Colonic mucosa (tissue), 4 donors: ENCODE measurements at regions not wholly inside any gene's neighbourhood (a gene's known extent, or its start where the extent isn't known, plus 50 kb on each side); places are given as distances from the start of the nearest gene placed in this dataset.
A peak's percentile ranks its signal among the peaks of the same experiment; 100 is the strongest.
"Not testable (repeated sequence)": the region's sequence is repeated elsewhere in the genome, so short reads cannot be mapped to it uniquely, and the experiment has no call there.

Experiments
- DNase-seq: peaks from one replicate; pipeline ENCODE4 v3.0.0-alpha.2; 2020
- H3K27ac ChIP-seq: fragments of 200-600 bp; one replicate; pipeline ENCODE4 v1.8.0; 2021
- H3K27me3 ChIP-seq: fragments of 200-600 bp; one replicate; pipeline ENCODE4 v1.8.0; 2021
- H3K36me3 ChIP-seq: fragments of 200-600 bp; one replicate; pipeline ENCODE4 v1.8.0; 2021
- H3K4me1 ChIP-seq: fragments of 200-600 bp; one replicate; pipeline ENCODE4 v1.8.0; 2021; ENCODE audit warnings: mild to moderate bottlenecking
- H3K4me3 ChIP-seq: fragments of 200-600 bp; one replicate; pipeline ENCODE4 v1.8.0; 2021
- H3K9ac ChIP-seq, 2 donors: one replicate each; pipeline ENCODE4 v1.7.0; 2013; ENCODE audit warnings: control low read depth in 2 of 2, low read depth in 2 of 2, low read length in 2 of 2
- H3K9me3 ChIP-seq: fragments of 200-600 bp; one replicate; pipeline ENCODE4 v1.8.0; 2021
- CTCF ChIP-seq: fragments of 200-600 bp; IDR thresholded peaks from one replicate; pipeline ENCODE4 v1.8.0; 2022; ENCODE audit warnings: antibody characterized with exemption, mild to moderate bottlenecking
- intact Hi-C: fragments of 100-400 bp; cut with DNase I; formaldehyde crosslinking; loops from one replicate; pipeline ENCODE4 v1.14.1; 2022
- donor health status: healthy.
- donor health status: DM: no; HTN: no; CAD: no.
- donor health status: DM: no; HTN: no; CAD: no.

DNA sequence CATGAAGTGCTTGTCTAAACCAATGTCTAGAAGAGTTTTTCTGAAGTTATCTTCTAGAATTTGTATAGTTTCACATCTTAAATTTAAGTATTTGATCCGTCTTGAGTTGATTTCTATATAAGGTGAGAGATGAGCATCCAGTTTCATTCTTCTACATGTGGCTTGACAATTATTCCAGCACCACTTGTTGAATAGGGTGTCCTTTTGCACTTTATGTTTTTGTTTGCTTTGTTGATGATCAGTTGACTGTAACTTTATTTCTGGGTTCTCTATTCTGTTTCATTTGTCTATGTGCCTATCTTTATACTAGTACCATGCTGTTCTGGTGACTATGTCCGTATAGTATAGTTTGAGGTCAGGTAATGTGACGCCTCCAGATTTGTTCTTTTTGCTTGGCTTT lies 426.6 kb upstream of the CHRM2 start:
- Histone ChIP-seq H3K9ac (no peak overlapping the region), H3K4me1 (no peaks in the 10 kb centered on the region), H3K4me3 (no peak overlapping the region), H3K27me3 (no peaks in the 10 kb centered on the region), H3K9me3 (no peaks in the 10 kb centered on the region), H3K36me3 (no peaks in the 10 kb centered on the region), H3K27ac (no peak overlapping the region)
- no peak for TF ChIP-seq CTCF
- DNase-seq = no peak
- intact Hi-C loops = no loop called here

GRCh38 chr7:136431736-136432135 lies 436.7 kb upstream of the CHRM2 start:
- not testable (repeated sequence) for H3K36me3 ChIP-seq, H3K4me1 ChIP-seq, DNase-seq

DNA sequence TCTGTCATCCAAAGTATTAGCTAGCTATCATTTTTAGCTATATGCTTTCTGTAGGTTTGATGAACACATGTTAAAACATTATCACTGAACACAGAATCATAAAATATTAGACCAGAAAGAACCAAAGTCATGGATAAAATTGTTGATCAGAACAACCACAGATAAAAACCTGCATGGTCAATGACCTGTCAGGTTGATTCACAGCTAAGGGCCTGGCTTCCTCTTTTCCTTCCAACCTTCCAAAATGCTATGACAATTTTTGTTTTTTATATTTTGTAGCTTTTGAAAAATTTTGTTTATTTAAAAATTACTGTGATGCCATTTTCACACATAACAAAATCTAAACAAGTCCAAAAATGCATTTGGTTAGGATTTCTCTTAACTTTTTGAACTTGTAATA lies 444.4 kb upstream of the CHRM2 start:
- Histone ChIP-seq H3K9me3 (no peaks in the 10 kb centered on the region), H3K4me1 (no peaks in the 10 kb centered on the region), H3K36me3 (no peaks in the 10 kb centered on the region), H3K4me3 (no peak overlapping the region), H3K9ac (no peak overlapping the region), H3K27me3 (no peaks in the 10 kb centered on the region), H3K27ac (no peak overlapping the region)
- intact Hi-C loops = no loop called here
- no peak for TF ChIP-seq CTCF
- no peak for DNase-seq

More at GRCh38 chr7:136431736-136432135, 436.7 kb upstream of the CHRM2 start:
- H3K9ac ChIP-seq, H3K4me3 ChIP-seq, H3K9me3 ChIP-seq, intact Hi-C loops, H3K27ac ChIP-seq, H3K27me3 ChIP-seq: not testable (repeated sequence)

- H3K4me1 ChIP-seq, H3K4me3 ChIP-seq, intact Hi-C loops, DNase-seq, H3K36me3 ChIP-seq, H3K27ac ChIP-seq, H3K9ac ChIP-seq, H3K27me3 ChIP-seq, H3K9me3 ChIP-seq: not testable (repeated sequence)
Measured at GRCh38 chr7:136419740-136420139, 442.6 kb upstream of the MTPN start.

- H3K4me3 ChIP-seq = no peak overlapping the region
- no peaks in the 10 kb centered on the region for H3K27me3 ChIP-seq
- TF ChIP-seq CTCF = no peak
- no peak overlapping the region for H3K9ac ChIP-seq
- H3K27ac ChIP-seq = no peak overlapping the region
- intact Hi-C loops = no loop called here
- DNase-seq = no peak
- H3K36me3 ChIP-seq = no peaks in the 10 kb centered on the region
- H3K9me3 ChIP-seq = no peaks in the 10 kb centered on the region
- H3K4me1 ChIP-seq = no peaks in the 10 kb centered on the region
Measured at GRCh38 chr7:136412952-136413351, 435.8 kb upstream of the MTPN start.

DNA sequence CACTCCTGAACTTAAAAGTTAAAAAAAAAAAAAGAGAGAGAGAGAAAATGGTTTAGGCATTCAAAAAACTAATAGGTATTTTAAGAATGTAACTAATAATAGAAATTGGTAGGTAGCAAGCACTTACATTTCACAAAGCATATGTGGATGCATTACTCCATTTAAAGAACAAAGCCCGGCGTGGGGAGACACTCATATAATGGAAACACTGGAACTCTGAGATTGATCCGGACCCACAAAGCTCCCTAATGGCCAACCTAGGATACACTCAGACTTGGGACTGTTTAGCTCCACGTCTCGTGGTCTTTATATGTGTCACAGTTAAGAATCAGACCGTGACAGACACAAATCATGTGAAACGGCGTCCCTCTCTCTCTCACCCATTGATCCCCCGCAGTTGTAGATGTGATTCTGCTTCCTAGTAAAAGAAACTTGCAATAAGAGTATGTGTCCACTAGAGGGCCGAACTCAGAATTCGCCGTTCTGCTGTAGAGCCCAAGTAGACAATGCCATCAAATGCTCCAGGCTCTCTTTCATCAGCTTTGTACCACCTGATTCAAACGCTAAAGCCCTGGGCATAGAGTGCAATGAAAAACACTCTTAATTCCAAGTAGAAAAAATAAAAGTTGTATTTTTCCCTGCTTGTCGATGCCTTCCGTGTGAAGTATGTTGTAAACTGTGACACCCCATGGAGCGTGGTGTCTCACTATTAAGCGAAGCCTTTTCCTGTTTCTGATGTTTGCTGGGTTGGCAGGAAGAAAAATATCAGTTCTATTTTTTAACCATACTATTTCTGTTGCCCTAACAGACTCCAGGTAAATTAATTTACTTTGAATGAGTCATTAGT lies 429.0 kb upstream of the MTPN start:
- Histone ChIP-seq H3K4me3 (no peak overlapping the region), H3K9me3 (no peaks in the 10 kb centered on the region), H3K9ac (no peak overlapping the region), H3K27ac (no peak overlapping the region), H3K27me3 (no peaks in the 10 kb centered on the region), H3K36me3 (no peaks in the 10 kb centered on the region), H3K4me1 (no peaks in the 10 kb centered on the region)
- DNase-seq = peak; percentile 25
- intact Hi-C loops = loop anchor here (5.0 kb wide), 1 partner anchor 1186 kb away; no protein-coding TSS in a partner anchor
- TF ChIP-seq CTCF = peak; percentile 67
